ENCODE measurements at regions not wholly inside any gene's neighbourhood (a gene's known extent, or its start where the extent isn't known, plus 50 kb on each side); places are given as distances from the start of the nearest gene placed in this dataset.
"Not testable (repeated sequence)": the region's sequence is repeated elsewhere in the genome, so short reads cannot be mapped to it uniquely, and the experiment has no call there.

- no peak for DNase-seq (ENCODE audit: low read depth)
Measured at GRCh38 chr15:93948726-93949125, 282.6 kb upstream of the MCTP2 start.

- DNase-seq (ENCODE audit: low read depth) = no peak
Measured at GRCh38 chr15:93943586-93943985, 287.8 kb upstream of the MCTP2 start.

- DNase-seq (ENCODE audit: low read depth) = no peak
Measured at GRCh38 chr15:93942269-93942694, 289.1 kb upstream of the MCTP2 start.

- DNase-seq (ENCODE audit: low read depth) = no peak
Measured at GRCh38 chr15:93941697-93942096, 289.7 kb upstream of the MCTP2 start.

GRCh38 chr15:93940226-93940625, 291.1 kb upstream of the MCTP2 start:
- no peak for DNase-seq (ENCODE audit: low read depth)

GRCh38 chr15:93932164-93932776, 299.1 kb upstream of the MCTP2 start:
- no peak for DNase-seq (ENCODE audit: low read depth)

GRCh38 chr15:93929375-93930094, 301.8 kb upstream of the MCTP2 start:
- peak; percentile 96 for DNase-seq (ENCODE audit: low read depth)

GRCh38 chr15:93920204-93920603, 311.2 kb upstream of the MCTP2 start:
- no peak for DNase-seq (ENCODE audit: low read depth)

GRCh38 chr15:93918801-93919200, 312.6 kb upstream of the MCTP2 start:
- DNase-seq (ENCODE audit: low read depth) = not testable (repeated sequence)

- no peak for DNase-seq (ENCODE audit: low read depth)
Measured at GRCh38 chr15:93917181-93917580, 314.2 kb upstream of the MCTP2 start.

- no peak for DNase-seq (ENCODE audit: low read depth)
Measured at GRCh38 chr15:93913871-93914270, 317.5 kb upstream of the MCTP2 start.

- DNase-seq (ENCODE audit: low read depth) = no peak
Measured at GRCh38 chr15:93913310-93913709, 318.1 kb upstream of the MCTP2 start.

- DNase-seq (ENCODE audit: low read depth) = peak; percentile 4
Measured at GRCh38 chr15:93900476-93901400, 330.6 kb upstream of the MCTP2 start.

GRCh38 chr15:93899817-93900216, 331.5 kb upstream of the MCTP2 start:
- no peak for DNase-seq (ENCODE audit: low read depth)

GRCh38 chr15:93897377-93897776, 334.0 kb upstream of the MCTP2 start:
- no peak for DNase-seq (ENCODE audit: low read depth)

- DNase-seq (ENCODE audit: low read depth) = no peak
Measured at GRCh38 chr15:93895976-93896770, 335.2 kb upstream of the MCTP2 start.

GRCh38 chr15:93894438-93895036, 336.8 kb upstream of the MCTP2 start:
- no peak for DNase-seq (ENCODE audit: low read depth)

GRCh38 chr15:93887151-93887550, 344.2 kb upstream of the MCTP2 start:
- DNase-seq (ENCODE audit: low read depth) = no peak

- DNase-seq (ENCODE audit: low read depth) = no peak
Measured at GRCh38 chr15:93882779-93883178, 348.6 kb upstream of the MCTP2 start.

GRCh38 chr15:93882141-93882540, 349.2 kb upstream of the MCTP2 start:
- no peak for DNase-seq (ENCODE audit: low read depth)

- DNase-seq (ENCODE audit: low read depth) = no peak
Measured at GRCh38 chr15:93881310-93881709, 350.1 kb upstream of the MCTP2 start.

All from RPMI7951 (cell line).